Stomach (tissue), 8 donors: ENCODE measurements at regions not wholly inside any gene's neighbourhood (a gene's known extent, or its start where the extent isn't known, plus 50 kb on each side); places are given as distances from the start of the nearest gene placed in this dataset.

Source experiments
- DNase-seq, 2 donors: peaks; one replicate each; pipeline versions ENCODE4 v3.0.0 to v3.0.0-alpha.2; 2013 to 2019
- H3K27ac ChIP-seq, 5 donors: fragments of 200-600 bp in 4 of 5; sonication (generic) in 4 of 5; one replicate each; pipeline ENCODE4 v1.5.1; 2013 to 2019; ENCODE audit warnings: mild to moderate bottlenecking in 1 of 5, moderate library complexity in 1 of 5
- H3K27me3 ChIP-seq, 3 donors: fragments of 200-600 bp; sonication (generic); one replicate each; pipeline ENCODE4 v1.5.1; 2017 to 2019; ENCODE audit warnings: mixed run types in 1 of 3
- H3K36me3 ChIP-seq, 4 donors: fragments of 200-600 bp; sonication (generic); 1 replicate in 3 of 4; 2 replicates in 1 of 4; pipeline ENCODE4 v1.5.1; 2016 to 2019
- H3K4me1 ChIP-seq, 4 donors: fragments of 200-600 bp; sonication (generic); one replicate each; pipeline ENCODE4 v1.5.1; 2016 to 2019
- H3K4me3 ChIP-seq, 4 donors: fragments of 200-600 bp; sonication (generic) in 3 of 4; one replicate each; pipeline ENCODE4 v1.5.1; 2016 to 2019; ENCODE audit warnings: mild to moderate bottlenecking in 1 of 4
- H3K9me3 ChIP-seq, 4 donors: fragments of 200-600 bp; sonication (generic); one replicate each; pipeline ENCODE4 v1.5.1; 2016 to 2019
- CTCF ChIP-seq, 7 experiments: fragments of 450-650 bp in 4 of 7; fragments of 200-600 bp in 3 of 7; sonication (generic) in 3 of 7; IDR thresholded peaks; one replicate each; pipeline ENCODE4 v1.5.1; 2016 to 2019; ENCODE audit warnings: antibody characterized with exemption in 7 of 7, control low read depth in 2 of 7, mild to moderate bottlenecking in 1 of 7
- EP300 ChIP-seq: sonication (generic); formaldehyde crosslinking; IDR thresholded peaks from one replicate; pipeline ENCODE4 v1.6.1; 2017; ENCODE audit warnings: antibody characterized with exemption
- POLR2A ChIP-seq, 4 donors: fragments of 450-650 bp; IDR thresholded peaks; one replicate each; pipeline ENCODE4 v1.6.1; 2016; ENCODE audit warnings: antibody characterized with exemption in 4 of 4, control low read depth in 2 of 4, mild to moderate bottlenecking in 1 of 4, moderate library complexity in 1 of 4
- POLR2AphosphoS5 ChIP-seq, 3 donors: sonication (generic); formaldehyde crosslinking; IDR thresholded peaks; one replicate each; pipeline ENCODE4 v1.6.1; 2016; ENCODE audit warnings: antibody characterized with exemption in 3 of 3
- WGBS, 5 donors: extraction: QIAGEN DNeasy Blood & Tissue Kit in 3 of 5; methylation state at CpG; one replicate each; pipeline versions ENCODE4 v1.1.5 to v1.1.7; 2013 to 2018; 5-methylcytosine and 5-hydroxymethylcytosine counted together
- intact Hi-C: fragments of 100-400 bp; cut with DNase I; formaldehyde crosslinking; loops from one replicate; pipeline ENCODE4 v1.15.1; 2023; ENCODE audit warnings: low total_unique reads
- donor health status: healthy with polysubstance abuse.
- donor health status: Bipolar disorder and iron deficiency.
- donor health status: healthy.

- TF ChIP-seq CTCF (IDR thresholded peaks at IDR 0.05) = no peak
- no peak overlapping the region for H3K27ac ChIP-seq
- peaks cover 0 to 7% (median 3%) of the 10 kb centered on the region in 4 donors for H3K9me3 ChIP-seq
- H3K4me3 ChIP-seq = no peak overlapping the region
- 46 to 57% (median 52%) methylated on average over 7 of the region's 7 CpGs for WGBS, 5 donors
- peaks cover 0 to 8% (median 0%) of the 10 kb centered on the region in 4 donors for H3K4me1 ChIP-seq
- H3K27me3 ChIP-seq = no peaks in the 10 kb centered on the region
- intact Hi-C loops = no loop called here
- peak; percentile 31 to 74 for DNase-seq
- H3K36me3 ChIP-seq = no peaks in the 10 kb centered on the region
Observed at GRCh38 chr12:107429006-107429705, 256.4 kb upstream of the PWP1 start.

DNA sequence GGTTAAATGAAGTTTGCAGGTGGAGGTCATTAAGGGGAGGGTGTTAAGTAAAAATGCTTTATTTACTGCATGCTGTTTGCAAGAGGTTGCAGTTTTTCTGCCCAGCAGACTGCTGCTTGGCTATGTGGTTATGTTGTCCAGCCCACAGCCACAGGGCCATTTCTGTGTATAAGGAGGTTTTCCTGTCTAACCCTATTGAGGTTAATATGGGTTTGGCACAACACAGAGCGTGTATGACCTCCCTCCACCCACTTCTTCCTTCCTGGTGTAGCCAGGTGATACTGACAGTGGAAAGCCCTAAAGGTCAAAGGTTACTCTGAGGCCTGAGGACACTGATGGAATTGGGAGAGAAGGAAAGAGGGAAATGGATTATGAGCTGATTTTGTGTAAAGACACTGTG, 253.7 kb upstream of the PWP1 start:
- Histone ChIP-seq H3K4me1 (peaks cover 0 to 8% (median 0%) of the 10 kb centered on the region in 4 donors), H3K36me3 (no peaks in the 10 kb centered on the region), H3K4me3 (no peak overlapping the region), H3K9me3 (peaks cover 0 to 5% (median under 1%) of the 10 kb centered on the region in 4 donors), H3K27me3 (no peaks in the 10 kb centered on the region), H3K27ac (no peak overlapping the region)
- TF ChIP-seq POLR2A (IDR thresholded peaks at IDR 0.05) (no peak), POLR2AphosphoS5 (IDR thresholded peaks at IDR 0.05) (no peak), EP300 (no peak), CTCF (IDR thresholded peaks at IDR 0.05) (no peak)
- intact Hi-C loops = no loop called here
- no peak for DNase-seq
- WGBS, 5 donors = 48 to 79% (median 65%) methylated on average over 1 of the region's 1 CpG

- Histone ChIP-seq H3K27ac (no peak overlapping the region), H3K9me3 (no peaks in the 10 kb centered on the region), H3K4me3 (no peak overlapping the region), H3K27me3 (peaks cover 0 to 6% (median 0%) of the 10 kb centered on the region in 3 donors), H3K36me3 (no peaks in the 10 kb centered on the region), H3K4me1 (no peaks in the 10 kb centered on the region)
- WGBS, 5 donors = 71 to 82% (median 78%) methylated on average over 3 of the region's 3 CpGs
- DNase-seq = peak in 1 of 2 donors; percentile 20
- TF ChIP-seq EP300 (no peak), POLR2A (IDR thresholded peaks at IDR 0.05) (no peak), CTCF (IDR thresholded peaks at IDR 0.05) (no peak), POLR2AphosphoS5 (IDR thresholded peaks at IDR 0.05) (no peak)
- intact Hi-C loops = no loop called here
Observed at GRCh38 chr12:107435072-107435471, 250.5 kb upstream of the PWP1 start.

DNA sequence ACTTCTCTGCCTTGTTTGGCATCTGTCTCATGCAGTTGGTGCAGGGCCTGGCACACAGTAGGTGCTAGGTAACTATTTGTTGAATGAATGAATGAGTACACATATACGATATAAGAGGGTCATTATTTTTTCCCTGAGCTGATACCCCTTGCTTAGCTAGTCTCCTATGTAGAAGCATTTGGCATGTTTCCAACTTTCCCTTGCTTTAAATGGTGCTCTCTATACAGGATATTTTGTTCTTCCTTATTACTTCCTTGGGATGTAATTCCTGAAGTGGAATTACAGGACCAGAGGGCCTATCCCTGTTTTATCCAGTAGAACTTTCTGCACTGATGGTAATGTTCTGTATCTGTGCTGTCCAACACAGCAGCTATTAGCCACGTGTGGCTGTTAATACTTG, 250.1 kb upstream of the PWP1 start:
- 48 to 71% (median 62%) methylated on average over 2 of the region's 2 CpGs for WGBS, 5 donors
- DNase-seq = peak in 1 of 2 donors; percentile 21
- no peak overlapping the region for H3K27ac ChIP-seq
- no peaks in the 10 kb centered on the region for H3K4me1 ChIP-seq
- no peaks in the 10 kb centered on the region for H3K9me3 ChIP-seq
- H3K36me3 ChIP-seq = no peaks in the 10 kb centered on the region
- no peak for TF ChIP-seq POLR2A (IDR thresholded peaks at IDR 0.05)
- TF ChIP-seq EP300 = no peak
- no peak for TF ChIP-seq POLR2AphosphoS5 (IDR thresholded peaks at IDR 0.05)
- no peak for TF ChIP-seq CTCF (IDR thresholded peaks at IDR 0.05)
- peaks cover 0 to 6% (median 0%) of the 10 kb centered on the region in 3 donors for H3K27me3 ChIP-seq
- intact Hi-C loops = no loop called here
- H3K4me3 ChIP-seq = no peak overlapping the region
